WI38 (cell line): ENCODE measurements at regions not wholly inside any gene's neighbourhood (a gene's known extent, or its start where the extent isn't known, plus 50 kb on each side); places are given as distances from the start of the nearest gene placed in this dataset.

ENCODE experiments used
- H3K4me3 ChIP-seq: 2 replicates; pipeline ENCODE4 v1.5.1; 2011; ENCODE audit warnings: low read depth, mild to moderate bottlenecking, control low read depth, low read length
- TF ChIP-seq, protein P1 (sequence below): IDR thresholded peaks from 2 replicates; pipeline ENCODE4 v1.5.1; 2012; ENCODE audit warnings: low read depth, mild to moderate bottlenecking, control low read depth, low read length

DNA sequence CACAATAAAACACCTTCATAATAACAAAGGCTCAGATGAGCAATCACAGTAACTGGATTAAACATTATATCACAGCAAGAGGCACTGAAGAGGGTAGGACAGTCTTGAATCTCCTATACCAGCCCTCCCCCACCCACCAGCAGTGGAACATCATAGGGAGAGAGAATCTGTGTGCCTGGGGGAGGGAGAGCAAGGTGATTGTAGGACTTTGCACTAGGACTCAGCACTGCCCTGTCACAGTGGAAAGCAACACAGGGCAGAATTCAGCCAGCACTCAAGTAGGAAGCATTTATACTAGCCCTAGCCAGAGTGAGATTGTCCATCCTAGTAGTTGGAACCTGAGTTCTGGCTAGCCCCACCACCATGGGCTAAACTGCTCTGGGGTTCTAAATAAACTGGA is 400.2 kb downstream of the HAO1 start:
- TF ChIP-seq, protein P1, sequence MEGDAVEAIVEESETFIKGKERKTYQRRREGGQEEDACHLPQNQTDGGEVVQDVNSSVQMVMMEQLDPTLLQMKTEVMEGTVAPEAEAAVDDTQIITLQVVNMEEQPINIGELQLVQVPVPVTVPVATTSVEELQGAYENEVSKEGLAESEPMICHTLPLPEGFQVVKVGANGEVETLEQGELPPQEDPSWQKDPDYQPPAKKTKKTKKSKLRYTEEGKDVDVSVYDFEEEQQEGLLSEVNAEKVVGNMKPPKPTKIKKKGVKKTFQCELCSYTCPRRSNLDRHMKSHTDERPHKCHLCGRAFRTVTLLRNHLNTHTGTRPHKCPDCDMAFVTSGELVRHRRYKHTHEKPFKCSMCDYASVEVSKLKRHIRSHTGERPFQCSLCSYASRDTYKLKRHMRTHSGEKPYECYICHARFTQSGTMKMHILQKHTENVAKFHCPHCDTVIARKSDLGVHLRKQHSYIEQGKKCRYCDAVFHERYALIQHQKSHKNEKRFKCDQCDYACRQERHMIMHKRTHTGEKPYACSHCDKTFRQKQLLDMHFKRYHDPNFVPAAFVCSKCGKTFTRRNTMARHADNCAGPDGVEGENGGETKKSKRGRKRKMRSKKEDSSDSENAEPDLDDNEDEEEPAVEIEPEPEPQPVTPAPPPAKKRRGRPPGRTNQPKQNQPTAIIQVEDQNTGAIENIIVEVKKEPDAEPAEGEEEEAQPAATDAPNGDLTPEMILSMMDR = no peak
- H3K4me3 ChIP-seq = no peak overlapping the region

DNA sequence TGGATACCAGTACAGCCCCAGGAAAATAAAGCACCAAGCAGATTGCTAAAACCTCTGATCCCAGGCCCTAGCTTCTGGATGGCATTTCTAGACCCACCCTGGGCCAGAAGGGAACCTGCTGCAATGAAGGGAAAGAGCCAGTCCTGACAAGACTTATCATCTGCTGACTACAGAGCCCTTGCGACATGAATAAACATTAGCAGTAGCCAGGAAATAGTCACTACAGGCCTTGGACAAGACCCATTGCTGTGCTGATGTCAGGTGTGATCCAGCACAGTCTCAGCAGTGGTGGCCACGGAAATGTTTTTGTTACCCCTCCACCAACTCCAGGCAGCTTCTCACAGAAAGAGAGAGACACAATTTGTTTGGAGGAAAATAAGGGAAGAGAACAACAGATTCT is 399.3 kb downstream of the HAO1 start:
- H3K4me3 ChIP-seq = no peak overlapping the region
- TF ChIP-seq, protein P1 = no peak

DNA sequence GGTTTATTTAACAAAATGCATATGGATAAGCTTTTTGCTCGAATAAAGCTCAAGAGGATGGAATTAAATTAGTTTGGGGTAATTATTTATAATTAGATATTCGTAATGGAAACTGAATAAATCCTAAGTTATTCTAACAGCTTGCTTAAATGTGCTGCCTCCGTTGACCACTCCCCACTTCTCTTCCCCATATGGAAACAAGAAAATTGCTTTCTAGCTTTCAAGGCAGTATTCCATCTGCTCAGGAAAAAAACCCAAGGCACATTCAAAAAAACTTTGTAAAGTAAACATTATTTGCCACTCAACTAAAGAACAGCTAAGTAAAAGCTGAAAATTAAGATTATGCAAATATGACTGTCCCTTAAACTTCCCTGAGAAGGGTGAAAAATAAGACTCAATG is 369.2 kb downstream of the HAO1 start:
- TF ChIP-seq, protein P1 = no peak
- H3K4me3 ChIP-seq = no peak overlapping the region

DNA sequence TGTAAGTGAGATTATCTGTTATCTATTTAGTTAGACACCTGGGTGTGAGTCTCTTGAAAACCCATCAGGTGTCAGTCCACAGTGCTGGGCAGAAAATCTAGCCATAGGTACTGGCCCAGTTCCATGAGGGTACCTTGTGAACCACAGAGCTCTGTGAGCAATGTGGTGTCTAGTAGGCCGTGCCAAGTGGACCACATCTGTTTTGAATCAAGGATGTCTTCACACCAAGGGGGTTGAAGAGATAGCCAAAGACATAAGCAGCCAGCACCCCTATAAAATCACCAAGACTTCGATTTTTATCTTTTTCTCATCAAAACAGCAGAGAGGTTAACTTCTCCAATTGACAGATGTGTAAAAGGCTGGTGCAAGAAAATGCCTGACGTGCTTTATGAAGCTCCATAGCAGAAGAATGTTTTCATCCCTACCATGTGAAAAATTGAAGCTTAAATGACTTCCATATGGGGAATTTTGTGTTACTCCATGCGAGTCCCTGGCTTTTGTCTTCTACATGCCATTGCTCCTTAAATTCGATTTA is 368.7 kb downstream of the HAO1 start:
- TF ChIP-seq, protein P1 = no peak
- H3K4me3 ChIP-seq = no peak overlapping the region

DNA sequence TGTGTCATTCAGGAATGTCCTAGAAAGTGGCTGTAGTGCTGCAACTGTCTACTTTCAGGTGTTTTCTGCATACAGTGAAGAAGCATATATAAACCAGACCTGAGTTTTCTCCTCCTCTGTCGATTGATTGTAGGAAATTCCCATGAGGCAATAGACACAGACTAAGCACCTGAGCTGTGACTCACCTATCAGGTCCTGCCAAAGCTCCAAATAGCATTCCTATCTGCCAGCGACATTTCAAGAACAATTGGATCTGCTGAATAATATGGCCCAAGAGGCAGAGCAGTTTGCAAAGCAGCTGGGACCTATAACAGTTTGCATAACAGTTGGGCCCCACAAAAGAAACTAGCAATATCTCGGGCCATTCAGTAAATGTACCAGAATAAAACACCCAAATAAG is 360.4 kb downstream of the HAO1 start:
- H3K4me3 ChIP-seq = no peak overlapping the region
- TF ChIP-seq, protein P1 = no peak

DNA sequence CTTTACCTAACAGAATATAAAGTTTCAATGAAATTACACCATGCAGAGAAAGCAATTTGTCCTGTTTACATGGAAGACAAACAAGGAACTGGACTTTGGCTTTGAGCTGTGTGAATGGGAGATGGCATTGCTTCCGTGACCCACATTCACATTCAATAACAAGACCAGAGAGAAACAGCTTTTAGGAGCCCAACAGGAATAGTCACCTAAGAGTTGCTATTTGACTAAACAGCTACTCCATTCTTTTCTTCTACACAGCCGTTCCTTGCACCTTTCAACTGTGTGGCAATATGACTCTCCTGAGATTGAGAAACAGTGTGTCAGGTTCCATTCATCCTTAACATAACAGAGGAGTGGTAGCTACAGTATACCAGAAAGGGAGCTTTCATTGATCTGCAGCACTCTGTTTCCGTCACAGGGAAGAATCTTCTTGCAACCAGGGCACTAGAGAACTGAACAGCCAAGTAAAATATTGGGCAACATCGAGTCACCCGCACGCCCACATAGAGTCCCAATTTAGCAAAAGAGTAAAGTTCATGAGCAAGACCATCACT is 355.1 kb downstream of the HAO1 start:
- TF ChIP-seq, protein P1 = no peak
- H3K4me3 ChIP-seq = no peak overlapping the region

DNA sequence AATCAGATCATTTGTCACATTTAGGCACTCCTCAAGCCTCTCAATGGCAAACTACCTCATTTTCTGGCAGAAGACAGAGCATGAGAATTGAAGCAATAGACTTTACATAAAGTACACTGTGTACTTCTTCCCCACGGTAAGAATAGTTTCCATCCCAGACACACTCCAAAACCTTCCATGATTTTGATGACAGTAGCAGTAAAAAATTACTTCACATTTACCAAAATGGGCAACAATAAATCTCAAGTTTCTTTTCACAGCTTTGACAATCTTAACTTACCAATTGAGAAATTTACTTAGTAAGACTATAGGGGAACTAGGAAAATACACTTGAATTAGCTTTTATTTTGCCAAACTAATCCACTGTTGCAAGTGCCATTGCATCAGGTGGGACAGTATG is 353.8 kb downstream of the HAO1 start:
- TF ChIP-seq, protein P1 = no peak
- H3K4me3 ChIP-seq = no peak overlapping the region
